HepG2 (cell line): ENCODE measurements at regions not wholly inside any gene's neighbourhood (a gene's known extent, or its start where the extent isn't known, plus 50 kb on each side); places are given as distances from the start of the nearest gene placed in this dataset.

Experiments
- ATAC-seq: fragments of 200-7000 bp; cut with Tn5 transposase; 3 replicates; pipeline ENCODE4 v1.9.1; 2020; ENCODE audit warnings: mild to moderate bottlenecking, moderate library complexity
- BruUV-seq: library from RNA; stranded (reverse); fragments of 400-500 nt; replicated peaks from 2 replicates; lab custom pipeline; 2021; lab: Mats Ljungman, UMichigan
- CTCF ChIA-PET: fragments of 300-600 bp; formaldehyde crosslinking; extraction: SDS; loops from one replicate; lab custom pipeline; 2021; ENCODE audit warnings: low total read pairs, inconsistent platforms, low intra/inter-chr PET ratio; lab: Yijun Ruan, JAX
- POLR2A ChIA-PET: fragments of 350-600 bp; sonication (Branson Sonifier 250); formaldehyde crosslinking; loops from one replicate; lab custom pipeline; 2020; ENCODE audit warnings: antibody characterized with exemption, inconsistent platforms; lab: Yijun Ruan, JAX
- DNase-seq: peaks from one replicate; pipeline ENCODE4 v3.0.0-alpha.2; 2015; ENCODE audit warnings: low spot score
- FAIRE-seq: peaks from 3 replicates; lab custom pipeline; 2011; peaks lifted over from hg19 to GRCh38; lab: Jason Lieb, UNC
- H2AFZ ChIP-seq: one replicate; pipeline ENCODE4 v1.6.1; 2011; ENCODE audit warnings: low read length, inconsistent platforms
- H3K27ac ChIP-seq: fragments of 300-600 bp; 3 replicates; pipeline ENCODE4 v1.8.0; 2011; ENCODE audit warnings: mixed run types, mild to moderate bottlenecking, mixed read lengths, low read length, inconsistent platforms; ENCODE audit not compliant: insufficient read depth; ENCODE audit errors: extremely low read length
- H3K27me3 ChIP-seq, 2 experiments: fragments of 200-600 bp in 1 of 2; 2 replicates in 1 of 2; 3 replicates in 1 of 2; pipeline versions ENCODE4 v1.6.0 to v1.8.0; 2011; ENCODE audit warnings: low read length in 2 of 2, mild to moderate bottlenecking in 2 of 2, moderate library complexity in 2 of 2, inconsistent platforms in 1 of 2; ENCODE audit not compliant: insufficient read depth in 2 of 2, control insufficient read depth in 1 of 2
- H3K36me3 ChIP-seq, 2 experiments: fragments of 200-600 bp in 1 of 2; replicated peaks in 1 of 2; 2 replicates in 1 of 2; 3 replicates in 1 of 2; pipeline versions ENCODE4 v1.5.1 to v1.8.0; 2011; ENCODE audit warnings: low read length in 2 of 2, inconsistent platforms in 1 of 2; ENCODE audit not compliant: insufficient read depth in 2 of 2, control insufficient read depth in 1 of 2
- H3K4me1 ChIP-seq: 2 replicates; pipeline ENCODE4 v1.5.1; 2012; ENCODE audit warnings: low read length, inconsistent platforms; ENCODE audit not compliant: insufficient read depth
- H3K4me2 ChIP-seq: 2 replicates; pipeline ENCODE4 v1.6.0; 2011; ENCODE audit warnings: low read depth, low read length, inconsistent platforms
- H3K4me3 ChIP-seq, 3 experiments: fragments of 200-600 bp in 1 of 3; sonication (generic), shearing (Covaris generic) in 1 of 3; replicated peaks in 1 of 3; 2 replicates each; pipeline ENCODE4 v1.5.1; 2011 to 2016; ENCODE audit warnings: low read length in 3 of 3, inconsistent platforms in 2 of 3, low read depth in 2 of 3, mild to moderate bottlenecking in 2 of 3, control low read depth in 1 of 3, mixed read lengths in 1 of 3; ENCODE audit not compliant: insufficient read depth in 1 of 3
- H3K79me2 ChIP-seq: one replicate; pipeline ENCODE4 v1.6.1; 2011; ENCODE audit warnings: low read length, inconsistent platforms; ENCODE audit not compliant: insufficient read depth
- H3K9ac ChIP-seq: 2 replicates; pipeline ENCODE4 v1.6.0; 2011; ENCODE audit warnings: mild to moderate bottlenecking, low read depth, low read length, inconsistent platforms; ENCODE audit not compliant: insufficient read depth
- H3K9me3 ChIP-seq: 2 replicates; pipeline ENCODE4 v1.5.1; 2012; ENCODE audit warnings: mild to moderate bottlenecking, low read length
- H4K20me1 ChIP-seq: 2 replicates; pipeline ENCODE4 v1.6.0; 2011; ENCODE audit warnings: inconsistent platforms, mild to moderate bottlenecking, low read length, moderate library complexity; ENCODE audit not compliant: insufficient read depth
- BHLHE40 ChIP-seq: IDR thresholded peaks from 2 replicates; pipeline ENCODE4 v1.6.1; 2011; ENCODE audit warnings: low read length, improper control_type of control experiment
- ELF3 ChIP-seq: IDR thresholded peaks from 2 replicates; pipeline ENCODE4 v1.6.1; 2016; ENCODE audit warnings: missing genetic modification reagents, missing compliant biosample characterization
- ERF ChIP-seq: IDR thresholded peaks from 2 replicates; pipeline ENCODE4 v1.6.1; 2018; ENCODE audit warnings: missing biosample characterization, missing genetic modification reagents
- GATAD2A ChIP-seq: IDR thresholded peaks from 2 replicates; pipeline ENCODE4 v1.6.1; 2016
- MBD4 ChIP-seq: IDR thresholded peaks from 2 replicates; pipeline ENCODE4 v1.6.1; 2012; ENCODE audit warnings: low read length, inconsistent platforms, borderline replicate concordance
- SETDB1 ChIP-seq: sonication (generic); formaldehyde crosslinking; IDR thresholded peaks from 2 replicates; pipeline ENCODE4 v1.5.1; 2020; ENCODE audit warnings: missing genetic modification reagents, mild to moderate bottlenecking, borderline replicate concordance
- SIN3A ChIP-seq: IDR thresholded peaks from 2 replicates; pipeline ENCODE4 v1.6.1; 2011; ENCODE audit warnings: low read depth, mild to moderate bottlenecking, control low read depth, low read length, borderline replicate concordance
- STAT5B ChIP-seq: sonication (generic); formaldehyde crosslinking; IDR thresholded peaks from 2 replicates; pipeline ENCODE4 v1.4.0; 2020; ENCODE audit warnings: missing genetic modification reagents
- TCF12 ChIP-seq, 2 experiments: fragments of 450-650 bp in 1 of 2; sonication (generic) in 1 of 2; formaldehyde crosslinking in 1 of 2; IDR thresholded peaks; 2 replicates each; pipeline versions ENCODE4 v1.6.1 to v1.8.0; 2017 to 2022; ENCODE audit warnings: antibody characterized with exemption in 1 of 2, mild to moderate bottlenecking in 1 of 2, missing genetic modification reagents in 1 of 2, moderate library complexity in 1 of 2
- ZNF207 ChIP-seq: fragments of 450-650 bp; IDR thresholded peaks from 2 replicates; pipeline ENCODE4 v1.6.1; 2016; ENCODE audit warnings: antibody characterized with exemption, borderline replicate concordance
- ZNF382 ChIP-seq: sonication (generic); formaldehyde crosslinking; IDR thresholded peaks from 2 replicates; pipeline ENCODE4 v1.5.0; 2020; ENCODE audit warnings: missing genetic modification reagents, mild to moderate bottlenecking, borderline replicate concordance
- ZNF460 ChIP-seq: sonication (generic); formaldehyde crosslinking; IDR thresholded peaks from 2 replicates; pipeline ENCODE4 v1.5.1; 2020; ENCODE audit warnings: missing genetic modification reagents, mild to moderate bottlenecking, borderline replicate concordance
- ZNF737 ChIP-seq: sonication (generic); formaldehyde crosslinking; IDR thresholded peaks from 2 replicates; pipeline ENCODE4 v1.5.0; 2020; ENCODE audit warnings: missing genetic modification reagents, mild to moderate bottlenecking, borderline replicate concordance
- ZNF790 ChIP-seq: sonication (generic); formaldehyde crosslinking; IDR thresholded peaks from 2 replicates; pipeline ENCODE4 v1.8.0; 2022; ENCODE audit warnings: missing genetic modification reagents, mild to moderate bottlenecking, borderline replicate concordance
- WGBS: methylation state at CpG from one replicate; pipeline ENCODE4 v1.1.6; 2017; ENCODE audit warnings: low lambda C conversion rate; 5-methylcytosine and 5-hydroxymethylcytosine counted together
- in situ Hi-C: cut with HindIII; loops from 2 replicates; pipeline ENCODE4 v1.10.0; 2017; ENCODE audit warnings: low pct_unique_long_range_greater_than_20kb; ENCODE audit not compliant: extremely low pct_ligation_motif_present
- intact Hi-C: fragments of 100-400 bp; cut with micrococcal nuclease; formaldehyde crosslinking; loops from one replicate; pipeline ENCODE4 v1.10.0; 2022; ENCODE audit not compliant: unreplicated experiment
- TF ChIP-seq, protein P1 (sequence below): sonication (generic); formaldehyde crosslinking; conservative IDR thresholded peaks from 2 replicates; pipeline ENCODE4 v1.8.0; 2022; ENCODE audit warnings: missing genetic modification reagents
- TF ChIP-seq, protein P2 (sequence below): IDR thresholded peaks from 2 replicates; pipeline ENCODE4 v1.6.1; 2016; ENCODE audit warnings: mild to moderate bottlenecking
- TF ChIP-seq, protein P3 (sequence below): sonication (generic); formaldehyde crosslinking; IDR thresholded peaks from 2 replicates; pipeline ENCODE4 v1.8.1; 2023; ENCODE audit warnings: missing genetic modification reagents, inconsistent platforms, borderline replicate concordance
- TF ChIP-seq, protein P4 (sequence below): sonication (generic); formaldehyde crosslinking; IDR thresholded peaks from 2 replicates; pipeline ENCODE4 v1.4.0; 2020; ENCODE audit warnings: missing genetic modification reagents

DNA sequence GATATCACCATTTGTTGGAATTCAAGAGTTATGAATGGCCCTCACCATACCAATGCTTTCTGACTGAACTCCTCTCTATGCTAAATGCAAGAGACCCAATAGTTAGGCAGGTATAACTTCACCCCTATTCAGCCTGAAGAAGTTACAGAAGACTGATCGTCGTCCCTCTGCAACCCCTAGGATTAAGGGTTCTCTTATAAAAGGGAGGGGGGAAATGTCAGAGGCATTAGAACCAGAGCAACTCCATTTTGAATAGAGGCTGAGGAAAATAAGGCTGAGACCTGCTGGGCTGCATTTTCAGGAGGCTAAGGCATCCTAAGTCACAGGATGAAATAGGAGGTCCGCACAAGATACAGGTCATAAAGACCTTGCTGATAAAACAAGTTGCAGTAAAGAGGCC is 494.3 kb downstream of the SPRY1 start:
- 91% methylated on average over 3 of the region's 3 CpGs for WGBS
- BruUV-seq, result no TSS peak
- no peak for FAIRE-seq
- H3K36me3 ChIP-seq, result no peaks in the 10 kb centered on the region
- ATAC-seq, result no peak
- no peak overlapping the region for H3K27ac ChIP-seq
- H3K4me2 ChIP-seq, result no peak overlapping the region
- no peaks in the 10 kb centered on the region for H3K27me3 ChIP-seq
- in situ Hi-C loops (no loop called here), intact Hi-C loops (no loop called here)
- H4K20me1 ChIP-seq, result no peaks in the 10 kb centered on the region
- DNase-seq, result no peak
- CTCF ChIA-PET, result no interaction called here
- no peak overlapping the region for H3K9ac ChIP-seq
- no peak overlapping the region for H3K4me3 ChIP-seq
- no peaks in the 10 kb centered on the region for H3K79me2 ChIP-seq
- POLR2A ChIA-PET, result no interaction called here
- H3K9me3 ChIP-seq, result no peaks in the 10 kb centered on the region
- TF ChIP-seq TCF12 (IDR thresholded peaks at IDR 0.05) (no peak), TCF12 (CRISPR knock-in tag; IDR thresholded peaks at IDR 0.05) (no peak), BHLHE40 (no peak), ERF (no peak), STAT5B (CRISPR knock-in tag) (no peak), ZNF382 (CRISPR knock-in tag) (no peak), ZNF460 (CRISPR knock-in tag) (no peak), ELF3 (CRISPR knock-in tag) (no peak), SIN3A (no peak), SETDB1 (CRISPR knock-in tag) (no peak), MBD4 (no peak), GATAD2A (CRISPR knock-in tag) (no peak), ZNF790 (CRISPR knock-in tag) (no peak), ZNF737 (CRISPR knock-in tag) (no peak), ZNF207 (no peak)
- TF ChIP-seq, protein P1, sequence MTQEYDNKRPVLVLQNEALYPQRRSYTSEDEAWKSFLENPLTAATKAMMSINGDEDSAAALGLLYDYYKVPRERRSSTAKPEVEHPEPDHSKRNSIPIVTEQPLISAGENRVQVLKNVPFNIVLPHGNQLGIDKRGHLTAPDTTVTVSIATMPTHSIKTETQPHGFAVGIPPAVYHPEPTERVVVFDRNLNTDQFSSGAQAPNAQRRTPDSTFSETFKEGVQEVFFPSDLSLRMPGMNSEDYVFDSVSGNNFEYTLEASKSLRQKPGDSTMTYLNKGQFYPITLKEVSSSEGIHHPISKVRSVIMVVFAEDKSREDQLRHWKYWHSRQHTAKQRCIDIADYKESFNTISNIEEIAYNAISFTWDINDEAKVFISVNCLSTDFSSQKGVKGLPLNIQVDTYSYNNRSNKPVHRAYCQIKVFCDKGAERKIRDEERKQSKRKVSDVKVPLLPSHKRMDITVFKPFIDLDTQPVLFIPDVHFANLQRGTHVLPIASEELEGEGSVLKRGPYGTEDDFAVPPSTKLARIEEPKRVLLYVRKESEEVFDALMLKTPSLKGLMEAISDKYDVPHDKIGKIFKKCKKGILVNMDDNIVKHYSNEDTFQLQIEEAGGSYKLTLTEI, result no peak
- TF ChIP-seq, protein P2, sequence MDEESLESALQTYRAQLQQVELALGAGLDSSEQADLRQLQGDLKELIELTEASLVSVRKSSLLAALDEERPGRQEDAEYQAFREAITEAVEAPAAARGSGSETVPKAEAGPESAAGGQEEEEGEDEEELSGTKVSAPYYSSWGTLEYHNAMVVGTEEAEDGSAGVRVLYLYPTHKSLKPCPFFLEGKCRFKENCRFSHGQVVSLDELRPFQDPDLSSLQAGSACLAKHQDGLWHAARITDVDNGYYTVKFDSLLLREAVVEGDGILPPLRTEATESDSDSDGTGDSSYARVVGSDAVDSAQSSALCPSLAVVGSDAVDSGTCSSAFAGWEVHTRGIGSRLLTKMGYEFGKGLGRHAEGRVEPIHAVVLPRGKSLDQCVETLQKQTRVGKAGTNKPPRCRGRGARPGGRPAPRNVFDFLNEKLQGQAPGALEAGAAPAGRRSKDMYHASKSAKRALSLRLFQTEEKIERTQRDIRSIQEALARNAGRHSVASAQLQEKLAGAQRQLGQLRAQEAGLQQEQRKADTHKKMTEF (CRISPR knock-in tag), result no peak
- TF ChIP-seq, protein P3, sequence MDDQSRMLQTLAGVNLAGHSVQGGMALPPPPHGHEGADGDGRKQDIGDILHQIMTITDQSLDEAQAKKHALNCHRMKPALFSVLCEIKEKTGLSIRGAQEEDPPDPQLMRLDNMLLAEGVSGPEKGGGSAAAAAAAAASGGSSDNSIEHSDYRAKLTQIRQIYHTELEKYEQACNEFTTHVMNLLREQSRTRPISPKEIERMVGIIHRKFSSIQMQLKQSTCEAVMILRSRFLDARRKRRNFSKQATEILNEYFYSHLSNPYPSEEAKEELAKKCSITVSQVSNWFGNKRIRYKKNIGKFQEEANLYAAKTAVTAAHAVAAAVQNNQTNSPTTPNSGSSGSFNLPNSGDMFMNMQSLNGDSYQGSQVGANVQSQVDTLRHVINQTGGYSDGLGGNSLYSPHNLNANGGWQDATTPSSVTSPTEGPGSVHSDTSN (CRISPR knock-in tag), result no peak
- TF ChIP-seq, protein P4, sequence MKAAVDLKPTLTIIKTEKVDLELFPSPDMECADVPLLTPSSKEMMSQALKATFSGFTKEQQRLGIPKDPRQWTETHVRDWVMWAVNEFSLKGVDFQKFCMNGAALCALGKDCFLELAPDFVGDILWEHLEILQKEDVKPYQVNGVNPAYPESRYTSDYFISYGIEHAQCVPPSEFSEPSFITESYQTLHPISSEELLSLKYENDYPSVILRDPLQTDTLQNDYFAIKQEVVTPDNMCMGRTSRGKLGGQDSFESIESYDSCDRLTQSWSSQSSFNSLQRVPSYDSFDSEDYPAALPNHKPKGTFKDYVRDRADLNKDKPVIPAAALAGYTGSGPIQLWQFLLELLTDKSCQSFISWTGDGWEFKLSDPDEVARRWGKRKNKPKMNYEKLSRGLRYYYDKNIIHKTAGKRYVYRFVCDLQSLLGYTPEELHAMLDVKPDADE (CRISPR knock-in tag), result no peak
- no peak overlapping the region for H2AFZ ChIP-seq
- H3K4me1 ChIP-seq, result peaks cover 32% of the 10 kb centered on the region
